Osteocyte (in vitro differentiated cells): ENCODE measurements at regions not wholly inside any gene's neighbourhood (a gene's known extent, or its start where the extent isn't known, plus 50 kb on each side); places are given as distances from the start of the nearest gene placed in this dataset.

Experiments
- DNase-seq: peaks from one replicate; pipeline ENCODE4 v3.0.0; 2021; ENCODE audit warnings: mixed read lengths; ENCODE audit not compliant: unreplicated experiment; ENCODE audit errors: extremely low spot score
- H3K27ac Mint-ChIP-seq: one replicate; pipeline ENCODE4 v1.8.0; 2021; ENCODE audit warnings: mild to moderate bottlenecking, mixed read lengths; ENCODE audit not compliant: unreplicated experiment
- H3K27me3 Mint-ChIP-seq: one replicate; pipeline ENCODE4 v1.8.0; 2021; ENCODE audit warnings: mixed read lengths; ENCODE audit not compliant: unreplicated experiment
- H3K36me3 Mint-ChIP-seq: one replicate; pipeline ENCODE4 v1.8.0; 2021; ENCODE audit warnings: mixed read lengths; ENCODE audit not compliant: unreplicated experiment
- H3K4me1 Mint-ChIP-seq: one replicate; pipeline ENCODE4 v1.8.0; 2021; ENCODE audit warnings: mixed read lengths; ENCODE audit not compliant: unreplicated experiment
- H3K4me3 Mint-ChIP-seq: one replicate; pipeline ENCODE4 v1.8.0; 2021; ENCODE audit warnings: mild to moderate bottlenecking, moderate library complexity, mixed read lengths; ENCODE audit not compliant: unreplicated experiment
- H3K9me3 Mint-ChIP-seq: one replicate; pipeline ENCODE4 v1.8.0; 2021; ENCODE audit warnings: mixed read lengths; ENCODE audit not compliant: unreplicated experiment
- TF ChIP-seq, protein P1 (sequence below): fragments of 200-600 bp; sonication (generic); IDR thresholded peaks from 2 replicates; pipeline ENCODE4 v1.5.0; 2021; ENCODE audit warnings: antibody characterized with exemption, mild to moderate bottlenecking, moderate library complexity

DNA sequence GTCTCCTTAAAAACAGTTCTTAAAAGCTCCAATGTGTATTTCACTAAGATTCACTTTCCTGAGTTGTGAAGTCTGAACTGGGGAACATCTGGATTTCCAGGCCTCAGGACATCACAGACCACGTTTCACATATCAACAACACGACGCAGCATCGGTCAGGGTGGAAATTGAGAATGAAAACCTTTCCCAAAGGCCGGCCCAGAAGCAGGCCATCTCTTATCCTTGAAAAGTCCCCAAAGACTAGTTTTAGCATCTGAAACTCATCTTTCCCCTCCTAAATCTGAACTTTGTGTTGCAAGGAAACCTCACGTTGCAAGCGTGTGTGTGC, 96.4 kb upstream of the COL5A1 start:
- Mint-ChIP-seq H3K4me1 (peaks cover 39% of the 10 kb centered on the region), H3K27ac (peak overlapping the region; percentile 91), H3K9me3 (no peaks in the 10 kb centered on the region), H3K4me3 (no peak overlapping the region), H3K27me3 (no peaks in the 10 kb centered on the region), H3K36me3 (no peaks in the 10 kb centered on the region)
- TF ChIP-seq, protein P1, sequence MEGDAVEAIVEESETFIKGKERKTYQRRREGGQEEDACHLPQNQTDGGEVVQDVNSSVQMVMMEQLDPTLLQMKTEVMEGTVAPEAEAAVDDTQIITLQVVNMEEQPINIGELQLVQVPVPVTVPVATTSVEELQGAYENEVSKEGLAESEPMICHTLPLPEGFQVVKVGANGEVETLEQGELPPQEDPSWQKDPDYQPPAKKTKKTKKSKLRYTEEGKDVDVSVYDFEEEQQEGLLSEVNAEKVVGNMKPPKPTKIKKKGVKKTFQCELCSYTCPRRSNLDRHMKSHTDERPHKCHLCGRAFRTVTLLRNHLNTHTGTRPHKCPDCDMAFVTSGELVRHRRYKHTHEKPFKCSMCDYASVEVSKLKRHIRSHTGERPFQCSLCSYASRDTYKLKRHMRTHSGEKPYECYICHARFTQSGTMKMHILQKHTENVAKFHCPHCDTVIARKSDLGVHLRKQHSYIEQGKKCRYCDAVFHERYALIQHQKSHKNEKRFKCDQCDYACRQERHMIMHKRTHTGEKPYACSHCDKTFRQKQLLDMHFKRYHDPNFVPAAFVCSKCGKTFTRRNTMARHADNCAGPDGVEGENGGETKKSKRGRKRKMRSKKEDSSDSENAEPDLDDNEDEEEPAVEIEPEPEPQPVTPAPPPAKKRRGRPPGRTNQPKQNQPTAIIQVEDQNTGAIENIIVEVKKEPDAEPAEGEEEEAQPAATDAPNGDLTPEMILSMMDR: no peak
- DNase-seq: no peak

DNA sequence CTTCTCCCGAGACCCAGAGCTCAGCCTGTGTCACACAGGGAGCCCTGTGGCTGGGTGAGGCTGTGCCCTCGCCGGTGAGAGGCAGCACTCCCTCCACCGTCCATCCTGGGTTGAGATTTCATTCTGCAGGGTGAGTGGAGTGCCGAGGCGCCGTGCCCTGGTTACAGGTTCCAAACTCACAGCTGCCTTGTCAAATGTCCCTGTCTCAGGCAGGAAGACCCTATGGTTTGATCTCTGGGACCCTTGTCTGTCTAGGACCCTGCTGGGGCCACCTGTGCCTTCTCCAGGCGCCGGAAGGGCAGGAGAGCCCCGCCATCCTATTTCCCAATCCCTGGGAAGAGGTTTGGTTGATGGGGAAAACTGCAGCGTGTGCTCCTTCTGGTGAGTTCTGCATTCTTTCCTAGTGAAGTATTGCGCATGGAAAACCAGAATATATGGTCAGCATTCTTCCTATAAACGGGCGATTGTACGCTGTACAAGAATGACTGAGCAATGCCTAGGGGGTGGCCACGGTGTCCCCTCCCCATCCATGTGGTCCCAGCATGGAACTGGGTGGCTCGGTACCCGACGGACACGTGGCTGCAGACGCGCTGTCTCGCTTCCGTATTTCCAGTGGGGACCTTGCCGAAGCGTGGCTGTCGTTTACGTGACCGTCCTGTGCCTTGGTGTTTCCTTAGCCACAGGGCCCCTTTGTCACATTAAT, 95.9 kb upstream of the COL5A1 start:
- Mint-ChIP-seq H3K27ac (peak overlapping the region; percentile 91), H3K4me1 (peaks cover 43% of the 10 kb centered on the region), H3K9me3 (no peaks in the 10 kb centered on the region), H3K36me3 (no peaks in the 10 kb centered on the region), H3K27me3 (no peaks in the 10 kb centered on the region), H3K4me3 (no peak overlapping the region)
- TF ChIP-seq, protein P1: no peak
- DNase-seq: no peak

DNA sequence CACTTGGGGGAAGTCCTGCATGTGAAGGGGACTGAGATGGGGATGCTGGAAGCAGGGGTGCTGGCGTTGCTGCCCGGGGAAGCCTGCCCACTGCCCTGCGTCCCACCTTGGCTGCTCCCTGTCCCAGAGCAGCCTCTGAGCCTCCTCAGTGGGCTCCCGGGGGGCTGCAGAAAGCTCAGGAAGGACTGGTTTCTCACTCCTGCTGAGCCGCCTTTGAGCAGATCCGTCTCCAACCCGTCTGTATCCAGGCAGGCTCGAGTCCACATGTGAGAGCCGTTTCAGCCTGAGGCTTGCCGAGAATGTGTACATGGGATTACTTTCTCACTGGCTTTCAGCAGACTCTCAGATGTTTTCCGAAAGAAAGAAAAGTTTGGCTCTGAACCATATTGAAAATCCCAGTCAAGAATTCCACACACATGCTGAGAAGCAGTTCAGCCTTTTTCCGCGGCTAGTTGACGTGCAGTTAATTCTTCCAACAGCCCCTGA, 95.3 kb upstream of the COL5A1 start:
- no peak for DNase-seq
- H3K27ac Mint-ChIP-seq: peak overlapping the region; percentile 91
- H3K27me3 Mint-ChIP-seq: no peaks in the 10 kb centered on the region
- no peaks in the 10 kb centered on the region for H3K36me3 Mint-ChIP-seq
- no peaks in the 10 kb centered on the region for H3K9me3 Mint-ChIP-seq
- H3K4me1 Mint-ChIP-seq: peaks cover 49% of the 10 kb centered on the region
- TF ChIP-seq, protein P1: no peak
- H3K4me3 Mint-ChIP-seq: no peak overlapping the region

DNA sequence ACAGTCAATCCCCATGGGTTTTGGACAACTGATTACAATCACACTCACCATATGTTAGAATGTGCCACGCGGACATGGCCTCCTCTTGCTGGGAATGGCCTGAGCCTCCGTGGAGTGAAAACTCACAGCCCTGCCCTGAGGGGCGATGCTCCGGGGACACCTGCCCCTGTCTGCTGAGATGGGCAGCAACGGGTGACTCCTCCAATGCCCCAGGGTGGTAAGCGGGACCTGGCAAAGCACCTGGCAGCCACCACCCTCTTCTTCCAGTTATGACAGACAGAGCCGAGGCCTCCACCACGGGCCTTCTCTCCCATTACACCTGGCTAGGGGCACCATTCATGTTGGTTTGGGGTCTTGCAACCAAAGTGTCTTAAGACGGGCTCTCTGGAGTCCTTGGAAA, 94.9 kb upstream of the COL5A1 start:
- H3K4me3 Mint-ChIP-seq: no peak overlapping the region
- H3K4me1 Mint-ChIP-seq: peaks cover 53% of the 10 kb centered on the region
- TF ChIP-seq, protein P1: no peak
- H3K36me3 Mint-ChIP-seq: no peaks in the 10 kb centered on the region
- no peaks in the 10 kb centered on the region for H3K9me3 Mint-ChIP-seq
- H3K27ac Mint-ChIP-seq: peak overlapping the region; percentile 91
- no peaks in the 10 kb centered on the region for H3K27me3 Mint-ChIP-seq
- no peak for DNase-seq

DNA sequence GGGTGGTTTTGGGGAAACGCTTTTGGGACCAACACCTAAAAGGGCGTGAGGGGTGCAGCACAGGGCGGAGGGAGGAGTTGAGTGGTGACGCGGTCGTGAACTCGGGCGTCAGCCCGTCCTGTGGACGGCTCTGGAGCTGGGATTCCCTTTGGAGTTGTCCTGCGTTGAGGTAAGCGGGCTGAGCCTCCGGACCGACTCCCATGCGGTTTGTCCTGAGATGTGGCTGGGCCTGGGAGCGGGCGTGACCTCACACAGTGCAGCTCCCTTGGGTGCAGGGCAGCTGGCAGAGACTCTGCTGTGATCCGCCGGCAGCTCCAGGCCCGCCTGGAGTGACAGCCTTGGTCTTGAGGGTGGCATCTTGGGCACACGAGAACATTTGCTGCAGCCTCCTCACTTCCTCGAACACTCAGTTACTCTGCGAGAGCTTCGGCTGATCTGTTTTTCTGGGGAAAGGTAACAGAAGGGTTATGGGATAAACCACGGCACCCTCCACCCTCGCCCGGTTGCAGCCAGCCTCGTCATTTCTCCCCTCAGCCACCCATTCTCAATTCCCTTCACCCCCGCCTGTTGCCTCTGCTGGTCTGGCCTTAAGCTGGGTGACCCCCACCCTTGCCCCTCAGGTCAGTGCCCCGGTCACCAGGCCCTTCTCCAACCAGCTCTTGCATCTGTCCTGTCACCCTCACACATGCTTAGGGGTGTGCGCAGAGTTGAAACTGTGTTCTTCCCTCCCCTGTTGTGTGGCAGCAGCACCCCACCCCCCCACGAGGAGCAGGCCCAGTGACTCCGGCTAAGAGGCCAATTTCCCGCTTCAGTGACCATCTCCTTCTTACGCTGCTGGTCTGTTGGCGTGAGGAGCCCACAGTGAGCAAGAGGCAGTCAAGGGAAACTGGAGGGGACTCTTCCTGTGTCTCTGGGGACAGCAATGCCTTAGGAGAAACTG, 94.2 kb upstream of the COL5A1 start:
- DNase-seq: no peak
- Mint-ChIP-seq H3K27me3 (no peaks in the 10 kb centered on the region), H3K9me3 (no peaks in the 10 kb centered on the region), H3K4me1 (peaks cover 60% of the 10 kb centered on the region), H3K4me3 (no peak overlapping the region), H3K27ac (peak overlapping the region; percentile 91), H3K36me3 (no peaks in the 10 kb centered on the region)
- TF ChIP-seq, protein P1: no peak
